Neural progenitor cell (in vitro differentiated cells): ENCODE measurements at regions not wholly inside any gene's neighbourhood (a gene's known extent, or its start where the extent isn't known, plus 50 kb on each side); places are given as distances from the start of the nearest gene placed in this dataset.

Experiments used
- DNase-seq: peaks from one replicate; pipeline ENCODE4 v3.0.0-alpha.2; 2016; ENCODE audit warnings: low spot score
- H2AFZ ChIP-seq: fragments of 200-600 bp; sonication (generic); replicated peaks from 2 replicates; pipeline ENCODE4 v1.6.1; 2016; ENCODE audit warnings: antibody characterized with exemption
- H3F3A ChIP-seq: fragments of 200-600 bp; sonication (generic); 2 replicates; pipeline ENCODE4 v1.6.1; 2016; ENCODE audit warnings: antibody characterized with exemption, low read depth
- H3K27ac ChIP-seq: fragments of 200-600 bp; sonication (generic); 2 replicates; pipeline ENCODE4 v1.5.1; 2016; ENCODE audit warnings: mild to moderate bottlenecking
- H3K27me3 ChIP-seq: fragments of 200-600 bp; sonication (generic); 2 replicates; pipeline ENCODE4 v1.6.1; 2016; ENCODE audit warnings: mild to moderate bottlenecking, moderate library complexity
- H3K36me3 ChIP-seq: fragments of 200-600 bp; sonication (generic); 2 replicates; pipeline ENCODE4 v1.5.1; 2016
- H3K4me1 ChIP-seq: fragments of 200-600 bp; sonication (generic); 2 replicates; pipeline ENCODE4 v1.6.1; 2016; ENCODE audit warnings: mixed run types
- H3K4me2 ChIP-seq: fragments of 200-600 bp; sonication (generic); 2 replicates; pipeline ENCODE4 v1.6.1; 2016
- H3K4me3 ChIP-seq: fragments of 200-600 bp; sonication (generic); 2 replicates; pipeline ENCODE4 v1.5.1; 2016
- H3K79me2 ChIP-seq: fragments of 200-600 bp; sonication (generic); 2 replicates; pipeline ENCODE4 v1.6.1; 2016; ENCODE audit warnings: low read depth
- H3K9ac ChIP-seq: fragments of 200-600 bp; sonication (generic); 2 replicates; pipeline ENCODE4 v1.6.1; 2016
- H3K9me3 ChIP-seq: fragments of 200-600 bp; sonication (generic); 2 replicates; pipeline ENCODE4 v1.5.1; 2016; ENCODE audit warnings: low read depth
- H4K20me1 ChIP-seq: fragments of 200-600 bp; sonication (generic); 2 replicates; pipeline ENCODE4 v1.6.1; 2016; ENCODE audit warnings: low read depth
- H3K27ac Mint-ChIP-seq: 3 replicates; pipeline ENCODE4 v1.8.0; 2021; ENCODE audit warnings: mixed read lengths
- H3K27me3 Mint-ChIP-seq: 2 replicates; pipeline ENCODE4 v1.8.0; 2022; ENCODE audit warnings: low read depth, mild to moderate bottlenecking, inconsistent platforms, moderate library complexity, mixed read lengths; ENCODE audit not compliant: insufficient read depth
- H3K36me3 Mint-ChIP-seq: 3 replicates; pipeline ENCODE4 v1.8.0; 2021; ENCODE audit warnings: mixed read lengths
- H3K4me1 Mint-ChIP-seq: 3 replicates; pipeline ENCODE4 v1.8.0; 2021; ENCODE audit warnings: mixed read lengths
- H3K4me3 Mint-ChIP-seq: 3 replicates; pipeline ENCODE4 v1.8.0; 2021; ENCODE audit warnings: mild to moderate bottlenecking, moderate library complexity, mixed read lengths
- H3K9me3 Mint-ChIP-seq: 3 replicates; pipeline ENCODE4 v1.8.0; 2020; ENCODE audit warnings: mixed read lengths
- EZH2 ChIP-seq: fragments of 200-600 bp; sonication (generic); IDR thresholded peaks from 2 replicates; pipeline ENCODE4 v1.6.1; 2017; ENCODE audit warnings: antibody characterized with exemption, mild to moderate bottlenecking, moderate library complexity
- EZH2phosphoT487 ChIP-seq: fragments of 200-600 bp; sonication (generic); IDR thresholded peaks from 2 replicates; pipeline ENCODE4 v1.6.1; 2017; ENCODE audit warnings: antibody characterized with exemption
- TF ChIP-seq, protein P1 (sequence below): fragments of 200-600 bp; sonication (generic); IDR thresholded peaks from 2 replicates; pipeline ENCODE4 v1.5.1; 2017; ENCODE audit warnings: antibody characterized with exemption, mild to moderate bottlenecking

DNA sequence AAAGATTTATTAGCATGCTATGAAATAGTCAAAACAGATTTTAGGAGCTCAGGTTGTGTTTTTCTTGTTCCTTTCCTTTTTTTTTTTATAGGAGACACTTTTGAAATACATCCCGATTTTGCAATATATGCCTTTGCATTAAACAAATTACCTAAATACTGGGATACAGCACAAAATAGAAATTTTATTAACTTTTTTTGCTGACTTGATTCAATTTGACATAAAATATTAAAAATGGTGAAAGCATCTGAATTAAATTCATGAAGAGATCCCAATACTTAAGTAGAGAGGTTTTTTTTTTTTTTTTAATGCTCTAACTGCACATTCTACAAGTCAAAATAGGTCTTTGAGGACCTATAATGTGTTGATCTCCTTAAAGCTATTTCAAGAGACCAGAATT is 939.5 kb upstream of the CHAC2 start:
- Histone ChIP-seq H4K20me1 (no peaks in the 10 kb centered on the region), H2AFZ (no peak overlapping the region)
- no peak overlapping the region for H3K27ac Mint-ChIP-seq

DNA sequence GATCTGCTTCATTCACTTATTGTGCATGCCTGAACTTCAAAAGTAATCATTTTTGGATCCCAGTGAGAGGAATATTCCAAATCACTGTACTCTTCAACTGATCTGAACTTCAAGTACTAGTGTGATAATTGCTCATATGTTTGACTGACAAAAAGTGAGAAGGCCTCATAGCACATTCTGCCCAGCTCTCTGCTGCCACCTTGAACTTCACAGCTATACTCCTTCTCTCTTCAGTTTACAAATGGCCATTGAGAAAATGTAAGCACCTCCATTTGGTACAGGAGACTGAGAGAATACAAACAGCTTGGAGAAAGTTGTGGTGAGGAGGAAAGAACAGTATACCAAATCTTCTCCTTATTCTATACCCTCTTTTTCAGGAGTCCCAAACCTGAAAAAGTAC is 946.0 kb upstream of the CHAC2 start:
- no peak overlapping the region for H3K4me3 Mint-ChIP-seq
- no peaks in the 10 kb centered on the region for H3K27me3 Mint-ChIP-seq
- H3K36me3 ChIP-seq: no peaks in the 10 kb centered on the region

More for the DNA sequence above, 939.5 kb upstream of the CHAC2 start:
- H3K36me3 ChIP-seq: no peaks in the 10 kb centered on the region
- no peak for TF ChIP-seq EZH2
- TF ChIP-seq, protein P1, sequence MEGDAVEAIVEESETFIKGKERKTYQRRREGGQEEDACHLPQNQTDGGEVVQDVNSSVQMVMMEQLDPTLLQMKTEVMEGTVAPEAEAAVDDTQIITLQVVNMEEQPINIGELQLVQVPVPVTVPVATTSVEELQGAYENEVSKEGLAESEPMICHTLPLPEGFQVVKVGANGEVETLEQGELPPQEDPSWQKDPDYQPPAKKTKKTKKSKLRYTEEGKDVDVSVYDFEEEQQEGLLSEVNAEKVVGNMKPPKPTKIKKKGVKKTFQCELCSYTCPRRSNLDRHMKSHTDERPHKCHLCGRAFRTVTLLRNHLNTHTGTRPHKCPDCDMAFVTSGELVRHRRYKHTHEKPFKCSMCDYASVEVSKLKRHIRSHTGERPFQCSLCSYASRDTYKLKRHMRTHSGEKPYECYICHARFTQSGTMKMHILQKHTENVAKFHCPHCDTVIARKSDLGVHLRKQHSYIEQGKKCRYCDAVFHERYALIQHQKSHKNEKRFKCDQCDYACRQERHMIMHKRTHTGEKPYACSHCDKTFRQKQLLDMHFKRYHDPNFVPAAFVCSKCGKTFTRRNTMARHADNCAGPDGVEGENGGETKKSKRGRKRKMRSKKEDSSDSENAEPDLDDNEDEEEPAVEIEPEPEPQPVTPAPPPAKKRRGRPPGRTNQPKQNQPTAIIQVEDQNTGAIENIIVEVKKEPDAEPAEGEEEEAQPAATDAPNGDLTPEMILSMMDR: no peak
- TF ChIP-seq EZH2phosphoT487: no peak
- Mint-ChIP-seq H3K27me3 (no peaks in the 10 kb centered on the region), H3K4me3 (no peak overlapping the region), H3K36me3 (no peaks in the 10 kb centered on the region), H3K4me1 (no peaks in the 10 kb centered on the region), H3K9me3 (no peaks in the 10 kb centered on the region)
- no peaks in the 10 kb centered on the region for H3K9me3 ChIP-seq
- no peaks in the 10 kb centered on the region for H3K79me2 ChIP-seq
- no peaks in the 10 kb centered on the region for H3K4me1 ChIP-seq
- H3K4me3 ChIP-seq: no peak overlapping the region
- no peaks in the 10 kb centered on the region for H3F3A ChIP-seq
- no peak overlapping the region for H3K9ac ChIP-seq
- no peak overlapping the region for H3K27ac ChIP-seq
- no peak overlapping the region for H3K4me2 ChIP-seq
- no peaks in the 10 kb centered on the region for H3K27me3 ChIP-seq
- no peak for DNase-seq

DNA sequence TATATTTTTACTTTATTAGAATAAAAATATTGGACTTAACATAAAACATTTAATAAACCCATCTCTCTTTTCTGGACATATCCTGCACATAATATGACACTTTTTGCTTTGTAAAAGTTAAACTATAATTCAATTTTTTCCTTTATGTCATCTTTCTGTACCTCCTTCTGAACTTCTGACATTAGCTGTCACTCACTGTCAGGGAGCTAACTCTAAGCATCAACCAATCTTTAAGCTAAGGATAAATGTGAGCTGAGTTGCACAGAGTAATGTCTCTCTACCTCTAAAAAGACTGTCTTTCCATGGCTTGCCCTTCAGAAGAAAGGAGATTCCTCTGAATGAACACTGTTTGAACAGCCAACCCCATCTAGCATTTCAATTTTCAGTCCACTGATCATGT is 948.6 kb upstream of the CHAC2 start:
- no peaks in the 10 kb centered on the region for H3K9me3 ChIP-seq
- H3K79me2 ChIP-seq: no peaks in the 10 kb centered on the region
- Mint-ChIP-seq H3K4me1 (no peaks in the 10 kb centered on the region), H3K27ac (no peak overlapping the region), H3K27me3 (no peaks in the 10 kb centered on the region), H3K9me3 (no peaks in the 10 kb centered on the region), H3K36me3 (no peaks in the 10 kb centered on the region), H3K4me3 (no peak overlapping the region)
- TF ChIP-seq EZH2: no peak
- TF ChIP-seq, protein P1: no peak
- TF ChIP-seq EZH2phosphoT487: no peak
- no peaks in the 10 kb centered on the region for H3F3A ChIP-seq
- H2AFZ ChIP-seq: no peak overlapping the region
- H3K27ac ChIP-seq: no peak overlapping the region
- H3K4me2 ChIP-seq: no peak overlapping the region
- H4K20me1 ChIP-seq: no peaks in the 10 kb centered on the region
- no peak for DNase-seq
- no peak overlapping the region for H3K9ac ChIP-seq
- H3K4me1 ChIP-seq: no peaks in the 10 kb centered on the region
- no peaks in the 10 kb centered on the region for H3K27me3 ChIP-seq
- H3K36me3 ChIP-seq: no peaks in the 10 kb centered on the region
- H3K4me3 ChIP-seq: no peak overlapping the region

More for the DNA sequence above, 946.0 kb upstream of the CHAC2 start:
- Mint-ChIP-seq H3K27ac (no peak overlapping the region), H3K9me3 (no peaks in the 10 kb centered on the region), H3K4me1 (no peaks in the 10 kb centered on the region), H3K36me3 (no peaks in the 10 kb centered on the region)
- H3K79me2 ChIP-seq: no peaks in the 10 kb centered on the region
- no peak overlapping the region for H3K9ac ChIP-seq
- H3K9me3 ChIP-seq: no peaks in the 10 kb centered on the region
- TF ChIP-seq, protein P1: no peak
- no peak for TF ChIP-seq EZH2phosphoT487
- no peak for TF ChIP-seq EZH2
- H3K4me3 ChIP-seq: no peak overlapping the region
- no peak overlapping the region for H2AFZ ChIP-seq
- H3K27ac ChIP-seq: no peak overlapping the region
- no peaks in the 10 kb centered on the region for H3F3A ChIP-seq
- no peaks in the 10 kb centered on the region for H4K20me1 ChIP-seq
- no peak overlapping the region for H3K4me2 ChIP-seq
- no peaks in the 10 kb centered on the region for H3K4me1 ChIP-seq
- no peak for DNase-seq
- no peaks in the 10 kb centered on the region for H3K27me3 ChIP-seq

DNA sequence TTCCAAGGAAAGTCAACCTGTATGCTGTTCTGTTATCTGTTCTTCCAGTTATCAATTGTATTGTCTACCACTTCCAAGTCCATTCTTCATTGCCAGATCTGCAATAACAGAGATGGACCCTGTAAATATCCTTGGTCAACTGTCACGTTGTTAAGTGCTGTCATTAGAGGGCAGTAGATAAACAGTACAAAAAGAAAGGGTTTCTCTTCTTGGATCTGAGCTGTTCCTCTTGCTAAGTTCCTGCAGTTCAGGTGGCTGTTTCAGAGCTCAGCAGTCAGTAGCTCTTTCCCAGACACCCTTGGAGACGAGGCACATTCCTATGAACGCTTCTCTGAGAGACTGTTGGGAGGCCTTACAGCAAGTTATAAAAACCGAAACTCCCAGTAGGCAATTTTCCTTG is 957.1 kb upstream of the CHAC2 start:
- TF ChIP-seq, protein P1: peak; percentile 50
- TF ChIP-seq EZH2phosphoT487: no peak
- Histone ChIP-seq H3K4me2 (no peak overlapping the region), H3K4me1 (no peaks in the 10 kb centered on the region), H3F3A (no peaks in the 10 kb centered on the region), H3K79me2 (no peaks in the 10 kb centered on the region), H3K36me3 (no peaks in the 10 kb centered on the region), H3K27me3 (no peaks in the 10 kb centered on the region), H3K4me3 (no peak overlapping the region), H4K20me1 (no peaks in the 10 kb centered on the region), H3K27ac (no peak overlapping the region), H2AFZ (peak overlapping the region; percentile 22), H3K9ac (no peak overlapping the region), H3K9me3 (no peaks in the 10 kb centered on the region)
- Mint-ChIP-seq H3K9me3 (no peaks in the 10 kb centered on the region), H3K27ac (no peak overlapping the region), H3K4me3 (no peak overlapping the region), H3K27me3 (no peaks in the 10 kb centered on the region), H3K4me1 (no peaks in the 10 kb centered on the region), H3K36me3 (no peaks in the 10 kb centered on the region)
- DNase-seq: peak; percentile 35
